Esophagus mucosa (tissue), 1 donor: ENCODE measurements at regions not wholly inside any gene's neighbourhood (a gene's known extent, or its start where the extent isn't known, plus 50 kb on each side); places are given as distances from the start of the nearest gene placed in this dataset.
A peak's percentile ranks its signal among the peaks of the same experiment; 100 is the strongest.

Experiments
- ATAC-seq: fragments of 200-7000 bp; cut with Tn5 transposase; one replicate; pipeline ENCODE4 v1.9.1; 2020
- donor health status: DM: yes; HTN: yes; CAD: no.

- ATAC-seq = no peak
Measured at GRCh38 chr2:120979921-120980320, 244.3 kb downstream of the GLI2 start.

DNA sequence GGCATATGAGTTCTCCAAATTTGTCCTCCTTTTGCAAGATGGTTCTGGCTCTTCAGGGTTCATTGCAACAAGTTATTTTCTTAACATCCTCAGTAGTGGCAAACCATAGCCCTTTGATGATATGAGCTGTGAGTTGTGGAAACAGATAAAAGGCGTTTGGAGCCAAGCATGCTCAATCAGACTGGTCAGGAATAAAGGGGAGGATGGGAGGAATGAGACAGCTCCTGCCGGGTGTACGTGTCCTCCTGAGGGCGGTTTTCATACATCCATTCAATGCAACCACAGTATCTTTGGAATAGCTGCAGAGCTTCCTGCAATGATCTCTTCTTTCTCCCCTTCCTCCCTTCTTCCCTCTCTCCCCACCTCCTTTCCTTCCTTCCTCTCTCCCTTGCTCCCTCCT, 245.8 kb downstream of the GLI2 start:
- ATAC-seq = no peak

- ATAC-seq = no peak
Measured at GRCh38 chr2:120982598-120982997, 246.9 kb downstream of the GLI2 start.

- ATAC-seq = no peak
Measured at GRCh38 chr2:120983344-120983743, 247.7 kb downstream of the GLI2 start.

- ATAC-seq = no peak
Measured at GRCh38 chr2:120984046-120984445, 248.4 kb downstream of the GLI2 start.

DNA sequence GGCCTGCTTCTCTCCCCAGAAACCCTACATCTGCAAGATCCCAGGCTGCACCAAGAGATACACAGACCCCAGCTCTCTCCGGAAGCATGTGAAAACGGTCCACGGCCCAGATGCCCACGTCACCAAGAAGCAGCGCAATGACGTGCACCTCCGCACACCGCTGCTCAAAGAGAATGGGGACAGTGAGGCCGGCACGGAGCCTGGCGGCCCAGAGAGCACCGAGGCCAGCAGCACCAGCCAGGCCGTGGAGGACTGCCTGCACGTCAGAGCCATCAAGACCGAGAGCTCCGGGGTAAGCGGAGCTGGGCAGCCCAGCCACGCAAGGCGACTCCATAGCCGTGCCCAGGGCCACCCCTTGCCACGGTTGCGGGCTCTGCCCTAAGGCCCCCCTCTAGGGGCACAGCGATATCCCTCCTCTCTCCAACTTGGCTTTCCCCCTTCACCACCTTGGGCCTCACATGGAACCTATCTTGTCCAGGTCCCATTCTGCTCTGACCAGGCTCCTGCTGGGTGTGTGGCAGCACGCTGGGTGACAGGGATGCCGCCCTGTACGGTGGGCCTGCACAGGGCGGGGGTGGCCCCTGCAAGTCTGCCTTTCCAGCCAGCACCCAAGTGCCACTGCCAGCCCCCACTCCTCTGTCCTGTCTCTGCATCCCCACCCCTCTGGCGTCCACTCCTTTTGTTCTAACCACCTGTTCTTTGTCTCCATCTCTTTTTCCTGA, 248.9 kb downstream of the GLI2 start:
- no peak for ATAC-seq

- no peak for ATAC-seq
Measured at GRCh38 chr2:120985174-120985996, 249.7 kb downstream of the GLI2 start.

DNA sequence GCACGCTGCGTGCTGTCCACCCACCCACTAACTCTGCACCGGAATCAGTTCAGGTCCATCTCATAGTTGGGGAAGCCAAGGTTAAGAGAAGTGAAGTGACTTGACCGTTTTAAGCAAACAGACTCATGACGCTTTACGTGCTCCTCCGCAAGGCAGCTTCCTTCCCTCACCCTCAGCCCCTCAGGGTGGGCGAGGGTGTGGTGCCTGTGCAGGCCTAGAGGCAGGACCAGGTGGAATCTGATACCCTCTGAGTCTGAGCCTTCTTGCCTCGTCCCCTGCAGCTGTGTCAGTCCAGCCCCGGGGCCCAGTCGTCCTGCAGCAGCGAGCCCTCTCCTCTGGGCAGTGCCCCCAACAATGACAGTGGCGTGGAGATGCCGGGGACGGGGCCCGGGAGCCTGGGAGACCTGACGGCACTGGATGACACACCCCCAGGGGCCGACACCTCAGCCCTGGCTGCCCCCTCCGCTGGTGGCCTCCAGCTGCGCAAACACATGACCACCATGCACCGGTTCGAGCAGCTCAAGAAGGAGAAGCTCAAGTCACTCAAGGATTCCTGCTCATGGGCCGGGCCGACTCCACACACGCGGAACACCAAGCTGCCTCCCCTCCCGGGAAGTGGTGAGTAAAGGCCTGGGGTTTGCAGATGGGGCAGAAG, 250.5 kb downstream of the GLI2 start:
- ATAC-seq = no peak

GRCh38 chr2:120986898-120987650, 251.4 kb downstream of the GLI2 start:
- ATAC-seq = no peak

DNA sequence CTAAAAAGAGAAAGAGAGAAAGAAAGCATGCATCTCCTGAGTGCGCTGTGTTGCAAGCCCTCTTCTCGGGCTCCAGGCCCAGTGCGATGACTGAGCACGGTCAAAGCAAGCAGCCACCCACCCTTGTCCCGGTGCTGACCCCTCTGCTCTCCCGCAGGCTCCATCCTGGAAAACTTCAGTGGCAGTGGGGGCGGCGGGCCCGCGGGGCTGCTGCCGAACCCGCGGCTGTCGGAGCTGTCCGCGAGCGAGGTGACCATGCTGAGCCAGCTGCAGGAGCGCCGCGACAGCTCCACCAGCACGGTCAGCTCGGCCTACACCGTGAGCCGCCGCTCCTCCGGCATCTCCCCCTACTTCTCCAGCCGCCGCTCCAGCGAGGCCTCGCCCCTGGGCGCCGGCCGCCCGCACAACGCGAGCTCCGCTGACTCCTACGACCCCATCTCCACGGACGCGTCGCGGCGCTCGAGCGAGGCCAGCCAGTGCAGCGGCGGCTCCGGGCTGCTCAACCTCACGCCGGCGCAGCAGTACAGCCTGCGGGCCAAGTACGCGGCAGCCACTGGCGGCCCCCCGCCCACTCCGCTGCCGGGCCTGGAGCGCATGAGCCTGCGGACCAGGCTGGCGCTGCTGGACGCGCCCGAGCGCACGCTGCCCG, 252.5 kb downstream of the GLI2 start:
- ATAC-seq = no peak

GRCh38 chr2:120988700-120989511, 253.2 kb downstream of the GLI2 start:
- no peak for ATAC-seq

DNA sequence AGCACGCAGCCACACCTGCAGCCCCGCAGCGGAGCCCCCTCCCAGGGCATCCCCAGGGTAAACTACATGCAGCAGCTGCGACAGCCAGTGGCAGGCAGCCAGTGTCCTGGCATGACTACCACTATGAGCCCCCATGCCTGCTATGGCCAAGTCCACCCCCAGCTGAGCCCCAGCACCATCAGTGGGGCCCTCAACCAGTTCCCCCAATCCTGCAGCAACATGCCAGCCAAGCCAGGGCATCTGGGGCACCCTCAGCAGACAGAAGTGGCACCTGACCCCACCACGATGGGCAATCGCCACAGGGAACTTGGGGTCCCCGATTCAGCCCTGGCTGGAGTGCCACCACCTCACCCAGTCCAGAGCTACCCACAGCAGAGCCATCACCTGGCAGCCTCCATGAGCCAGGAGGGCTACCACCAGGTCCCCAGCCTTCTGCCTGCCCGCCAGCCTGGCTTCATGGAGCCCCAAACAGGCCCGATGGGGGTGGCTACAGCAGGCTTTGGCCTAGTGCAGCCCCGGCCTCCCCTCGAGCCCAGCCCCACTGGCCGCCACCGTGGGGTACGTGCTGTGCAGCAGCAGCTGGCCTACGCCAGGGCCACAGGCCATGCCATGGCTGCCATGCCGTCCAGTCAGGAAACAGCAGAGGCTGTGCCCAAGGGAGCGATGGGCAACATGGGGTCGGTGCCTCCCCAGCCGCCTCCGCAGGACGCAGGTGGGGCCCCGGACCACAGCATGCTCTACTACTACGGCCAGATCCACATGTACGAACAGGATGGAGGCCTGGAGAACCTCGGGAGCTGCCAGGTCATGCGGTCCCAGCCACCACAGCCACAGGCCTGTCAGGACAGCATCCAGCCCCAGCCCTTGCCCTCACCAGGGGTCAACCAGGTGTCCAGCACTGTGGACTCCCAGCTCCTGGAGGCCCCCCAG, 254.1 kb downstream of the GLI2 start:
- no peak for ATAC-seq

DNA sequence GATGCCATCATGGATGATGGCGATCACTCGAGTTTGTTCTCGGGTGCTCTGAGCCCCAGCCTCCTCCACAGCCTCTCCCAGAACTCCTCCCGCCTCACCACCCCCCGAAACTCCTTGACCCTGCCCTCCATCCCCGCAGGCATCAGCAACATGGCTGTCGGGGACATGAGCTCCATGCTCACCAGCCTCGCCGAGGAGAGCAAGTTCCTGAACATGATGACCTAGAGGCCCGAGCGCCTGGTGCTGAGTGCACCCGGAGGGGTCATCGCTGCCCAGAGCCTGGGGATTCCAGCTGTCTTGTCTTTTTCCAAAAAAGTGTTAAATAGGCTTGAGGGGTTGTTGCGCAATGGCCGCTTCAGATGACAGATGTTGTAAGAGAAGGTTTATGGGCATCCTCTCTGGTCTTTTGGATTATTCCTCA, 254.8 kb downstream of the GLI2 start:
- ATAC-seq = no peak

DNA sequence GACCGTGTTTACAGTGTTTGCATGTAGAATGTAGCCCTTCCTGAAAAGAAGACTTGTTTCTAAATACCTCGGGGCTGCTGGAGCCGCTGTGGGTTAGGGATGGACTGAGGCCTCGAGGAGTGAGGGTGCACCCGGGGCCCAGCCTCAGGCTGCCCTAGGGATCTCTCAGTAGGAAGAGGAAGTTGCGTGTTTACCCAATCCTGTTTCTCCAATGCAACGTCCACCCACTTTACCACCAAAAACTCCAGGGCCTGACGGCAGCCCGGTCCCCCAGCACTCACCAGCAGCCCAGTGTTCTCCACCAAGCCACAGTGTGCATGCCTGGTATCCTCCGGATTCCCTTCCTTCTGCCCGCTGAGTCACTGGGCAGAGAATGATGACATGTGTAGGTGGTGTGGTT, 255.8 kb downstream of the GLI2 start:
- no peak for ATAC-seq

DNA sequence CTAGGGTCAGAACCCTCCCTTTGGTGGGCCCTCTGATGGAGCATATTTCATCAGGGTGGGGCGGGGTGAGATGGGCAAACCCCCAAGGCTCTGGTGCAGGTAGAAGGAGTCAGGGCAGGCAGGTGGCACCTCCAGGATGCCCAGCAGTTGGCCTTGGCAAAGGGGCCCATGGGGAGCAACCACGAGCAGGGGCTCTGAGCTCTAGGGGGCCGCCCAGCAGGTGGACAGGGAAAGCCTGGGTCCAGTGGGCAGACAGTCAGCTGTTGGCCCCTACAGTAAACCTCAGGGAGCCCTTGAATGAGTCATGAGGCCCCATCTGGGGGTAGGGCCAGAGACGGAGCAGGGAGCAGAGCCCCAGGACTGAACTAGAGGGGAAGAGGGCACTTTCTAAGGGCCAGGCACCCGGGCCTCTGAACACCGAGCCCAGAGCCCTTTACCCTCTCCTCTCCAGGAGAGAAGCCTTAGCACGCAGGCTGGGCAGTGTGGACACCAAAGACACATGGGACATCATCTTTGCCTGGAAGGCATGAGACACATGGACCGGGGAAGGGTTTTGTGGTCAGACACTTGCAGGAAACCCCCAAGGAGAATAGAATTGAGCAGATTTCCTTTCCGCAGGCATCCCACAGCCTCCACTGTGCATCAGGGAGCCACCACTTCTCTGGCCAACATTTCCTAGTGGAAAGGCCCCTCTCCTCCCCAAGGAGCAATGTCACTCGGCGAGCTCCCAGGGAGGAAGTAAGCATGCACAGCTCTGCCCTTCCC, 257.3 kb downstream of the GLI2 start:
- ATAC-seq = no peak

- ATAC-seq = peak; percentile 7
Measured at GRCh38 chr2:120993661-120994060, 258.0 kb downstream of the GLI2 start.

DNA sequence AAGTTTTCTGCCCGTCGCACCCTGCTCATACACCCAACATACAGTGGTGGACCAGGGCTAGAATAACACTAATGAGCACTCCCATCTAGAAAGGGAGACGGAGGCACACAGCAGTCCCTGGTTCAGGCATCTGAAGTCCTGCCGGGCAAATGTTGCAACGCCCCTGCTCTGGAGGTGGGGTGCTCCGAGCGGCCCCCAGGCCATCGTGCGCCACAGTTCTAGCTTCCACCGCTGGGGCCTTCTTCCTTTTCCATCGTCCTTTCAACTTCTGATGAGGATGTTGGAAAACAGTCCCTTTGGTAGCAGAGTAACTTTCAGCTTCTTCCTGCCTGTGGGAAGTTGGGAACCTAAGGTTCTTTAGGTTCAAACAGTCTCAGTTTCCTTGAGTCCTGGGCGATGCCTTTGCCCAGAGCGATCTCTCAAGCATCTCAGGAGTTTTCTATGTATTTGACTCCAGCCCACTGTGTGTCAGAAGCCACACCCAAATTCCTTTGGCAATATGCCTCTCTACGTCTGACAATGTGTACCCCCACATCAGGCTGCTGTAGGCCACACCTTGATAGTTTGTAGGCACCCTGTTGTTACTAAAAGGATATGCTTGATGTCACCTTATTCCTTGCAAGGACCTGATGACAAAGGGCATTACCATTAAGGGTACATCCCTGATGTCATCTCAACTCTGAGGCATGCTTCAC, 258.8 kb downstream of the GLI2 start:
- no peak for ATAC-seq

DNA sequence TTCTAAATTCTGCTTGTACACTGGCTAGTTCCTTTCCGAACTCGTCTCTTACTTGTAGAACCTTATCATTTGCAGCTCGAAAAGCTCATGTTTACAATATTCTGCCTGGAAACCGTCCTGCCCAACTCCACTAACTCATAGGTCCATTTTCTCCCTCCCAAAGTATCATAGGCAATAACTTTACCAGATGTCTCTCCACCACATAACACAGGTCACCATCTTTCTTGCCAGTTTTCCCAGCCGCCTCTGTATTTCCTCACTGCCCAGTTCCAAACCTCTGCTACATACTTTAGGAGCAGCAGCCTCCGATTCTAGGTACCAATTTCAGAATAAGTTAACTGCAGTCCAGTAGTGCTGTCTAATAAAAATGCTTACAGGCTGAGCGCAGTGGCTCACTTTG, 259.5 kb downstream of the GLI2 start:
- ATAC-seq = no peak

- no peak for ATAC-seq
Measured at GRCh38 chr2:120995656-120996190, 260.1 kb downstream of the GLI2 start.
